GM12865 (cell line): ENCODE measurements at regions not wholly inside any gene's neighbourhood (a gene's known extent, or its start where the extent isn't known, plus 50 kb on each side); places are given as distances from the start of the nearest gene placed in this dataset.
A peak's percentile ranks its signal among the peaks of the same experiment; 100 is the strongest.

Experiments
- DNase-seq: peaks from one replicate; pipeline ENCODE4 v3.0.0; 2010; ENCODE audit warnings: low read depth
- H3K4me3 ChIP-seq: 2 replicates; pipeline ENCODE4 v1.5.1; 2011; ENCODE audit warnings: mild to moderate bottlenecking, low read depth, low read length, control low read depth
- CTCF ChIP-seq: IDR thresholded peaks from 2 replicates; pipeline ENCODE4 v1.5.1; 2011; ENCODE audit warnings: low read length, control low read depth, low read depth, inconsistent platforms; ENCODE audit not compliant: insufficient read depth; ENCODE audit errors: missing control alignments

- no peak overlapping the region for H3K4me3 ChIP-seq
- no peak for TF ChIP-seq CTCF
- DNase-seq = no peak
Measured at GRCh38 chr4:41883988-41884734, 51.1 kb upstream of the TMEM33 start.

DNA sequence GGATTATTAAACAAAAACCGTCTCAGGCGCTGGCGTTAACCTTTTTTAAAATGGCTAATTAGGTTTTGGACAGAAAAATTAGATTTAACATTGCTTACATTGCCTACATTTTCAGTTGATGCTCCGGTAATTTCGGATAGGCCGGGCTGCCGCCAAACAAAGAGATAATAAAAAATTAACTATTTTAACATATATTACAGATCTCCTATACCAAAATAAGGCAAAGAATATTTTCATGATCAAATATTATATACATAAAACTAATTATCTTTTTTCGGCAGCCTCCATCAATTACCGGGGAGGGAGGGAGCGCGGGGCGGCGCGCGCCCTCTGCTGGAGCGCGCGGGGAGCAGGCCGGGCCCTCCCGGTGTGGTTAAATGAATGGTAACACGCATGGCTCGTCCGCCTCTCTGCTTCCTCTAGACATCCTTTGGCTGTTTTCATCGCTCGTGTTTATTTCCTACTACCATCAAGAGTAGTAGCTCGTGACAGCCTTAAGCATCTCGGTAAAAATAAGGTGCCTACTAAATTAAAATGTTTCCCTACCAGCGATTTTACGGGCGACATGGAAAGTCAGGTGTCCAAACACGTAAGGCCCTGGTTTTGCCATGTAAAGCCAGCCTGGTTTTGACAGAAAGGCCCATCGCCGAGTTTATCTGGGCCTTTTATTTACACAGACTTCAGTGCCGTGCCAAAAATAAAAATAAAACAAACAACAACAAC is 52.4 kb upstream of the TMEM33 start:
- peak; percentile 49 for DNase-seq
- TF ChIP-seq CTCF = peak; percentile 89
- H3K4me3 ChIP-seq = no peak overlapping the region

DNA sequence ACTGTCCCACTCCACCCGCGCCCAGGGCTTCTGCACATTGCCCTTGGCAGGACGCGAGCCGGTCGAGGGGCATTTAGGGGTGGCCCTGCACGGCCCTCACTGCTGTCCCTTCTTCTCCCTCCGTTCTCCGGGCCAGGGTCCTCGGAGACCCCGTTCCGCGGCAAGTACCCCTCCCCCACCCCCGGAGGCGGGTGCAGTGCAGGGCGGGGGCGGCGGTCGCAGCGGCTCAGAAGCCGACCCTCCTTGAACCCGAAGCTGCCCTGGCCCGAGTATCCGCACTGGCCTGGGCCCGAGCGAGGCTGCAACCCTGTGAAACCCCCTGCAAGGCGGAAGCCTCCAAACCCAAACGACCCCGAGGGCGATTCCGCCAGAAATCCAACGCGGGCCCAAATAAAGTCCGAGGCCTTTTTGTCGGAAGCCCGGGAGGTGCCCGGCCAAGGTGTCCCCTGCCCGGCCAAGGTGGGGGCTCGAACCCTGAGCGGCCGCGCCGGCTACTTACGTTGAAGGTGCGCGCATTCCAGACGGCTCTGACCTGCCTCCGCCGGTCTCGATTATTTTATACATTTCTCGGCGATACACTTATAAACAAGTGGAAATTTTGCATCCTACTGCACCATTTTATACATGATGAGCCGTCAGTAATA is 53.1 kb upstream of the TMEM33 start:
- no peak for DNase-seq
- no peak for TF ChIP-seq CTCF
- H3K4me3 ChIP-seq = no peak overlapping the region

- DNase-seq = no peak
- no peak overlapping the region for H3K4me3 ChIP-seq
- no peak for TF ChIP-seq CTCF
Measured at GRCh38 chr4:41880840-41881831, 54.1 kb upstream of the TMEM33 start.

DNA sequence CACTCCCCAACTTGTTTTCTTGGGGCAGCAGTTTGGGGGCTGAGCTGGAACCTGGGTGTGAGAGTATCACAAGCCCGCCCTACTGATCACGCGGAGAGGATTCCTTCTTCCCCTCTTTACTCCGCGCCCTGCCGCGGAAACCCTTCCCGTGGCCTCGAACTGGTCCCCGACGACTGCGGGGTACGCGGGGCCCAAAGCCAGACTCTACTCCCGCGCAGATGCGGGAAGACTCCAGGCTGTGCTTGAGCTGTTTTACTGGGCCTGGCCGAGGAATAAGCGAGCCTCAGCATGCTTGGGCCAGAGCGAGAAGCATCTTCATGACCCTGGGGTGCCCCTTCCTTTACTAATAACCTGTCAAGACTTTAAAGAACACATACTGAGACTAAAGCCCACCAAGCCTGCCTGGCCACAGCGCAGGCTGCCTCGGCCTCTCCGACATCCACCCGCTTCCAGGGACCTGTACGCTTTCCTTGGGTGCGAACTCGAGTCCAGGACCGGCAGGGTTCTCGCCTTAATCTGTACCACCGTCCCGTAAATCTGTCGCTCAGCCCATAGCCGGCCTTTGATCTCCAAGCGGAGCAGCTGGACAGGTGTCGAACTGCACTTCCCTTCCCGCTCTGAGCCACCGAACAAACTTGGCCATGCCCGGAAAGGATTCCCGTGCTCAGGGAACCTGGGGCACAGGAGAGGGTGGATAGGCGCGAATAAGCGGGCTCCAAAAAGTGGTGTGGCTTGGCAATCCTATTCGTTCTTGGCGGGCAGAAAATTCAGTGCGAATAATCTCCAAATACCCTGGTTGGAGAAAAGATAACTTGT is 55.0 kb upstream of the TMEM33 start:
- no peak for TF ChIP-seq CTCF
- DNase-seq = no peak
- H3K4me3 ChIP-seq = no peak overlapping the region
